ENCODE measurements at regions not wholly inside any gene's neighbourhood (a gene's known extent, or its start where the extent isn't known, plus 50 kb on each side); places are given as distances from the start of the nearest gene placed in this dataset.

DNA sequence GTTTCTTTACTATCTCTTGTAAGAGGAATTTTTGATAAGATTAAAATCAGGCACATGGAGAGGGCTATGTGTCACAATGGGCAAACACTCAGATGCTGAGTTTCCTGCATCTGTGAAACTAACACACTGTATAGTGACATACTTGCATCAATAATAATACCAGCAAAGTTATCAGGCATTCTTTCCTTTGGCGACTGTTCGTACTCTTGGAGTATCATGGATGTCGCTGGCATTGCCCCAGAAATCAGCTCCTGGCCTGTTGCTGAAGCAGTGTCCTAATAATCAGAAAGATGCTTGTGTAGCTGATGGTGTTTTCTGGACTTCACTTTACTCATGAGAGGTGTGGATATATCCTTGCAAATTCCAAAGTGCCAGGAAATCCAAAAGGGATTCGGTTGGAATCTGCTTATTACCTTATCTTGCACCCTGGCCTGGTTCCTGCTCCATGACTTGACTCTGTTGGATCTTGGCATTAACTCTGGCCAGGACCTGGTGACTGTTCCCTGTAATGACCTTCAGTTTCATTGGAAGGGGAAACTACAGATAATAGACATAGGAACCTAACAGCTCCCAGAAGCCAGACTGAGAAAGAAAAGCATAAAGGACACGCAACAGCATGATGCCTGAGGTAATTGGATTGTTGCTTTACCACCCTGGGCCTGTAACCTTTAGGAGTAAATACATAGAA is 762.5 kb upstream of the GRIA3 start:
- no peaks in the 10 kb centered on the region for H3K9me3 ChIP-seq
- no peaks in the 10 kb centered on the region for H3K27me3 ChIP-seq
- no peak overlapping the region for H3K4me3 ChIP-seq
- H3K27ac ChIP-seq, result no peak overlapping the region
- intact Hi-C loops (cut with DNase I; ENCODE audit: low total_unique reads), result no loop called here
- no peaks in the 10 kb centered on the region for H3K36me3 ChIP-seq
- no peak for TF ChIP-seq POLR2A (IDR thresholded peaks at IDR 0.05)
- DNase-seq (ENCODE audit: low spot score in 2 of 2), result no peak
- H3K4me1 ChIP-seq, result no peaks in the 10 kb centered on the region

DNA sequence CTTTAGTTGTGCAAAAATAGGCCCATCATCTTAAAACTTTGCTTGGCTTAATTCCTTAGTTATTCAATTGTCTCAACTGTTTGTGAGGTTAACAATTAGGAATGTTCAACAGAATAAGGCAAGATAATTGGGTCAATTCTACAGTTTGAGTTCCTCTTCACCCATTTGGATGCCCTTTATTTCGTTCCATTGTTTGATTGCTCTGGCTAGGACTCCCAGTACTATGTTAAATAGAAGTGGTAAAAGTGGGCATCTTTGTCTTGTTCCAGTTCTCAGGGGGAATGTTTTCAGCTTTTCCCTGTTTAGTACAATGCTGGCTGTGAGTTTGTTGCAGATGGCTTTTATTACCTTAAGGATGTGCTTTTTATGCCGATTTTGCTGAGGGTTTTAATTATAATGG is 761.5 kb upstream of the GRIA3 start:
- no peak overlapping the region for H3K27ac ChIP-seq
- H3K9me3 ChIP-seq, result no peaks in the 10 kb centered on the region
- intact Hi-C loops (cut with DNase I; ENCODE audit: low total_unique reads), result no loop called here
- no peak for DNase-seq (ENCODE audit: low spot score in 2 of 2)
- H3K27me3 ChIP-seq, result no peaks in the 10 kb centered on the region
- H3K36me3 ChIP-seq, result no peaks in the 10 kb centered on the region
- H3K4me3 ChIP-seq, result no peak overlapping the region
- no peak for TF ChIP-seq POLR2AphosphoS5 (IDR thresholded peaks at IDR 0.05)
- TF ChIP-seq POLR2A (IDR thresholded peaks at IDR 0.05), result no peak
- TF ChIP-seq, protein P1, sequence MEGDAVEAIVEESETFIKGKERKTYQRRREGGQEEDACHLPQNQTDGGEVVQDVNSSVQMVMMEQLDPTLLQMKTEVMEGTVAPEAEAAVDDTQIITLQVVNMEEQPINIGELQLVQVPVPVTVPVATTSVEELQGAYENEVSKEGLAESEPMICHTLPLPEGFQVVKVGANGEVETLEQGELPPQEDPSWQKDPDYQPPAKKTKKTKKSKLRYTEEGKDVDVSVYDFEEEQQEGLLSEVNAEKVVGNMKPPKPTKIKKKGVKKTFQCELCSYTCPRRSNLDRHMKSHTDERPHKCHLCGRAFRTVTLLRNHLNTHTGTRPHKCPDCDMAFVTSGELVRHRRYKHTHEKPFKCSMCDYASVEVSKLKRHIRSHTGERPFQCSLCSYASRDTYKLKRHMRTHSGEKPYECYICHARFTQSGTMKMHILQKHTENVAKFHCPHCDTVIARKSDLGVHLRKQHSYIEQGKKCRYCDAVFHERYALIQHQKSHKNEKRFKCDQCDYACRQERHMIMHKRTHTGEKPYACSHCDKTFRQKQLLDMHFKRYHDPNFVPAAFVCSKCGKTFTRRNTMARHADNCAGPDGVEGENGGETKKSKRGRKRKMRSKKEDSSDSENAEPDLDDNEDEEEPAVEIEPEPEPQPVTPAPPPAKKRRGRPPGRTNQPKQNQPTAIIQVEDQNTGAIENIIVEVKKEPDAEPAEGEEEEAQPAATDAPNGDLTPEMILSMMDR (IDR thresholded peaks at IDR 0.05), result no peak
- H3K4me1 ChIP-seq, result no peaks in the 10 kb centered on the region

DNA sequence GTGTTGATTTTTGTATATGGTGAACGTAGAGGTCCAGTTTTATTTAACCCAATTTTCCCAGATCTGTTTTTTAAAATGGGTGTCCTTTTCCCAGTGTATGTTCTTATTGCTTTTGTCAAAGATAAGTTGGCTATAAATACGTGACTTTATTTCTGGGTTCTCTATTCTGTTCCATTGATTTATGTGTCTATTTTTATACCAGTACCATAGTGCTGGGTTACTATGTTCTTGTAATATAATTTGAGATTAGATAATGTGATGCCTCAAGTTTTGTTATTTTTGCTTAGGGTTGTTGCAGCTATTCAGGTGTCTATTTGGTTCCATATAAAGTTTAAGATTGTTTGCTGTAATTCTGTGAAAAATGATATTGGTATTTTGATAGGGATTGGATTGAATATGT is 749.1 kb upstream of the GRIA3 start:
- no peak for TF ChIP-seq POLR2A (IDR thresholded peaks at IDR 0.05)
- TF ChIP-seq POLR2AphosphoS5 (IDR thresholded peaks at IDR 0.05), result no peak
- TF ChIP-seq, protein P1 (IDR thresholded peaks at IDR 0.05), result no peak
- Histone ChIP-seq H3K4me3 (no peak overlapping the region), H3K9me3 (peaks cover 8 to 29% of the 10 kb centered on the region in 2 donors), H3K27me3 (no peaks in the 10 kb centered on the region), H3K36me3 (no peaks in the 10 kb centered on the region), H3K27ac (no peak overlapping the region), H3K4me1 (no peaks in the 10 kb centered on the region)
- intact Hi-C loops (cut with DNase I; ENCODE audit: low total_unique reads), result no loop called here
- no peak for DNase-seq (ENCODE audit: low spot score in 2 of 2)

DNA sequence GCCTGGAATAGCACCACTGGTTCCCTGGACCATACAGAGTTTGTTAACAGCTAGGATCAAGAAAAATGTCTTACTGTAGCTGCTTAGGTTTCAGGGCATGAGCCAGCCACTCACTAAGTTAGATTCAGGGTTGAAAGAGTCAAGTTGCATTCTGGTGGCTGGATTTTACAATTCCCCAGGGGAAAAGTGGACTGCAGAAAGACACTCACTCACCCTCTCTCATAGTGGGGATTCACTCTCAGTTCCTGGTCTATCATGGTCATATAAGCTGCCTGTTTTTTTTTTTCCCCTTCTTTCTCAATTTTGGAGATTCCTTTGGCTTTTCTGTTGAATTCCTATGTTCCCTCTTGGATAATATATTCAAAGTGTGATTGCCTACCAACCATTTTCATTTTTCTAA is 744.2 kb upstream of the GRIA3 start:
- no peak overlapping the region for H3K27ac ChIP-seq
- H3K27me3 ChIP-seq, result no peaks in the 10 kb centered on the region
- no peak overlapping the region for H3K4me3 ChIP-seq
- peaks cover 15 to 21% of the 10 kb centered on the region in 2 donors for H3K9me3 ChIP-seq
- no peaks in the 10 kb centered on the region for H3K36me3 ChIP-seq
- intact Hi-C loops (cut with DNase I; ENCODE audit: low total_unique reads), result no loop called here
- DNase-seq (ENCODE audit: low spot score in 2 of 2), result no peak
- H3K4me1 ChIP-seq, result no peaks in the 10 kb centered on the region
- no peak for TF ChIP-seq POLR2AphosphoS5 (IDR thresholded peaks at IDR 0.05)
- TF ChIP-seq POLR2A (IDR thresholded peaks at IDR 0.05), result no peak

DNA sequence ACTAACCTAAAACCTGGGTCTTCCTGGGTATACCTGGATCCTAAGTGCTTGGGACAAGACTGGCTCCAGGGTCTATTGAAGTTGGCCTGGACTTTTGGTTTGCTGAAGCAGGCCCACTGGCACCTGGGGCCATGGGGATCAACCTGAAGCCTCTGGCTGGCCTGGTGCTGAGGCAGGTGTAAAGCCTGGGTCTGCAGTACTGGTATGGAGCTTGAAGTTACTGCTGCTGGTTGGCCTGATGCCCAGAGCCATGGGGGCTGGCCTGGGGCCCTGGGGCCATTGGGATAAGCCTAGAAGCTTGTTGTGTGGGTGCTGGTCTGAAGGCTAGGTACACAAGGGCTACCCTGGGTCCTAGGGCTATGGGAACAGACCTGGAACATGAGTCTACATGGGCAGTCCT is 743.2 kb upstream of the GRIA3 start:
- intact Hi-C loops (cut with DNase I; ENCODE audit: low total_unique reads), result no loop called here
- H3K4me3 ChIP-seq, result no peak overlapping the region
- H3K4me1 ChIP-seq, result no peaks in the 10 kb centered on the region
- H3K27me3 ChIP-seq, result no peaks in the 10 kb centered on the region
- peaks cover 15 to 21% of the 10 kb centered on the region in 2 donors for H3K9me3 ChIP-seq
- TF ChIP-seq POLR2AphosphoS5 (IDR thresholded peaks at IDR 0.05), result no peak
- TF ChIP-seq, protein P1 (IDR thresholded peaks at IDR 0.05), result no peak
- TF ChIP-seq POLR2A (IDR thresholded peaks at IDR 0.05), result no peak
- no peak overlapping the region for H3K27ac ChIP-seq
- H3K36me3 ChIP-seq, result no peaks in the 10 kb centered on the region
- DNase-seq (ENCODE audit: low spot score in 2 of 2), result no peak

DNA sequence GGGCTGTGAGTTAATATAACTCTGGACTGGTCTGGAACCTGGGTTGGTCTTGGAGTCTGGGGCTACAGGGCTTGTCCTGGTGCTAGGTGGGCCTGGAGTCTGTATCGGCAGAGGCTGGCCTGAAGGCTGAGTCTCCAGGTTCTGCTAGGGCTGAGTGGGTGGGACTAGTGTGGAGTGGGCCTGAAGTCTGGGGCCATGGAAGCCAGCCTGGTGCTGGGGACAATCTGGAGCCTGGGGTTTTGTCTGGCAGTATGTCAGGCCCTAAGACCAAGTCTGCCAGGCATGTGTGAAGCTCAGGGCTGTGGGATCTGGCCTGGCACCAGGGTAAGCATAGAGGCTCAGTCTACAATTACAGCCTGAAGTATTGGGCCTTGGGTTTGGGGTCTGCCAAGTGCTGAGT is 742.6 kb upstream of the GRIA3 start:
- TF ChIP-seq POLR2AphosphoS5 (IDR thresholded peaks at IDR 0.05), result no peak
- TF ChIP-seq POLR2A (IDR thresholded peaks at IDR 0.05), result no peak
- TF ChIP-seq, protein P1 (IDR thresholded peaks at IDR 0.05), result no peak
- Histone ChIP-seq H3K36me3 (no peaks in the 10 kb centered on the region), H3K27ac (no peak overlapping the region), H3K9me3 (peaks cover 15 to 21% of the 10 kb centered on the region in 2 donors), H3K4me1 (no peaks in the 10 kb centered on the region), H3K4me3 (no peak overlapping the region), H3K27me3 (no peaks in the 10 kb centered on the region)
- intact Hi-C loops (cut with DNase I; ENCODE audit: low total_unique reads), result no loop called here
- no peak for DNase-seq (ENCODE audit: low spot score in 2 of 2)
